Body of pancreas (tissue), 4 donors: ENCODE measurements at regions not wholly inside any gene's neighbourhood (a gene's known extent, or its start where the extent isn't known, plus 50 kb on each side); places are given as distances from the start of the nearest gene placed in this dataset.

Experiments used
- ATAC-seq: fragments of 150-250 bp; one replicate; pipeline ENCODE4 v1.9.1; 2016
- DNase-seq, 4 donors: peaks; one replicate each; pipeline ENCODE4 v3.0.0-alpha.2; 2019
- H3K27ac ChIP-seq, 4 donors: fragments of 200-600 bp; sonication (generic); 1 replicate in 3 of 4; 2 replicates in 1 of 4; pipeline versions ENCODE4 v1.5.1 to v1.6.1; 2016 to 2019; ENCODE audit warnings: mild to moderate bottlenecking in 1 of 4, mixed read lengths in 1 of 4, moderate library complexity in 1 of 4
- H3K27me3 ChIP-seq, 2 donors: fragments of 200-600 bp; sonication (generic); one replicate each; pipeline ENCODE4 v1.6.0; 2016; ENCODE audit warnings: mild to moderate bottlenecking in 1 of 2
- H3K36me3 ChIP-seq, 2 donors: fragments of 200-600 bp; sonication (generic); replicated peaks in 1 of 2; 2 replicates each; pipeline ENCODE4 v1.5.1; 2016; ENCODE audit warnings: low read depth in 2 of 2; ENCODE audit not compliant: insufficient read depth in 1 of 2
- H3K4me1 ChIP-seq: fragments of 200-600 bp; sonication (generic); one replicate; pipeline ENCODE4 v1.6.0; 2016
- H3K4me3 ChIP-seq, 2 donors: fragments of 200-600 bp; sonication (generic); 1 replicate in 1 of 2; 2 replicates in 1 of 2; pipeline ENCODE4 v1.5.1; 2016 to 2019
- H3K9me3 ChIP-seq, 3 donors: fragments of 200-600 bp; sonication (generic); 1 replicate in 2 of 3; 2 replicates in 1 of 3; pipeline ENCODE4 v1.5.1; 2016
- POLR2A ChIP-seq, 3 donors: fragments of 450-650 bp; IDR thresholded peaks; one replicate each; pipeline ENCODE4 v1.6.1; 2016; ENCODE audit warnings: antibody characterized with exemption in 3 of 3, mild to moderate bottlenecking in 2 of 3
- WGBS, 2 donors: methylation state at CpG; one replicate each; pipeline ENCODE4 v1.1.5; 2017; 5-methylcytosine and 5-hydroxymethylcytosine counted together
- intact Hi-C: fragments of 100-400 bp; cut with DNase I; formaldehyde crosslinking; loops from one replicate; pipeline ENCODE4 v1.15.1; 2023
- TF ChIP-seq, protein P1 (sequence below), 7 experiments: fragments of 450-650 bp in 4 of 7; fragments of 200-600 bp in 3 of 7; sonication (generic) in 3 of 7; IDR thresholded peaks; one replicate each; pipeline ENCODE4 v1.5.1; 2016 to 2019; ENCODE audit warnings: antibody characterized with exemption in 7 of 7

DNA sequence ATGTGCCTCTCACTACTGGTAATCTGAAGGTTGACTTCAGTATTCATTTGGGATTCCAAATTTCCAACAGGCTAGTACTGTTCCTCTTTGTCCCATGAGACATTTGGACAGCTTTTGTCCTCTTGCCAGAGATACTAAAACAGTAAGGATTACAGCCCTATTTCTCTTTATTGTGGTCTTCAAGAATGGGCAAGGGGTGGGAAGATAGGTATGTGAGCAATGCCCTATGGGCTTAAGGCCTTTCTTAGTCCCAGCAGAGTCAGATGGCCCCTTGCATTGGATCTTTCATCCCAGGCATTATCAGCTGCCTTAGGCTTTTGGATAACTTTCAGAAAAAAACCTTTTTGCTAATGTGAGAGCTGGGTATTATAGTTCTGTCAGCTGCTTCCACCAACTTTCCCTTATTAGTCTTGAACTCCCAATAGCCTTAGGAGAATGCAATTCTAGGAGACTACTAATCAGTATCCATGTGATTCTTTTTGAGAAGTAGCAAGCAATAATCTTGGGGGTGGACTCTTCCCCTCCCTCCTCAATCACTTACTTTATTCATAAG, 361.1 kb upstream of the NUDT12 start:
- ATAC-seq: no peak
- intact Hi-C loops: no loop called here

GRCh38 chr5:103919506-103919905, 356.9 kb upstream of the NUDT12 start:
- no peak for ATAC-seq
- H3K36me3 ChIP-seq: no peaks in the 10 kb centered on the region
- TF ChIP-seq, protein P1, sequence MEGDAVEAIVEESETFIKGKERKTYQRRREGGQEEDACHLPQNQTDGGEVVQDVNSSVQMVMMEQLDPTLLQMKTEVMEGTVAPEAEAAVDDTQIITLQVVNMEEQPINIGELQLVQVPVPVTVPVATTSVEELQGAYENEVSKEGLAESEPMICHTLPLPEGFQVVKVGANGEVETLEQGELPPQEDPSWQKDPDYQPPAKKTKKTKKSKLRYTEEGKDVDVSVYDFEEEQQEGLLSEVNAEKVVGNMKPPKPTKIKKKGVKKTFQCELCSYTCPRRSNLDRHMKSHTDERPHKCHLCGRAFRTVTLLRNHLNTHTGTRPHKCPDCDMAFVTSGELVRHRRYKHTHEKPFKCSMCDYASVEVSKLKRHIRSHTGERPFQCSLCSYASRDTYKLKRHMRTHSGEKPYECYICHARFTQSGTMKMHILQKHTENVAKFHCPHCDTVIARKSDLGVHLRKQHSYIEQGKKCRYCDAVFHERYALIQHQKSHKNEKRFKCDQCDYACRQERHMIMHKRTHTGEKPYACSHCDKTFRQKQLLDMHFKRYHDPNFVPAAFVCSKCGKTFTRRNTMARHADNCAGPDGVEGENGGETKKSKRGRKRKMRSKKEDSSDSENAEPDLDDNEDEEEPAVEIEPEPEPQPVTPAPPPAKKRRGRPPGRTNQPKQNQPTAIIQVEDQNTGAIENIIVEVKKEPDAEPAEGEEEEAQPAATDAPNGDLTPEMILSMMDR (IDR thresholded peaks at IDR 0.05): no peak
- TF ChIP-seq POLR2A (IDR thresholded peaks at IDR 0.05): no peak
- no peaks in the 10 kb centered on the region for H3K9me3 ChIP-seq
- H3K27ac ChIP-seq: no peak overlapping the region
- H3K27me3 ChIP-seq: no peaks in the 10 kb centered on the region
- no peak overlapping the region for H3K4me3 ChIP-seq
- H3K4me1 ChIP-seq: no peaks in the 10 kb centered on the region
- intact Hi-C loops: no loop called here
- no peak for DNase-seq

More for the DNA sequence above, 361.1 kb upstream of the NUDT12 start:
- Histone ChIP-seq H3K27me3 (no peaks in the 10 kb centered on the region), H3K36me3 (no peaks in the 10 kb centered on the region), H3K4me1 (no peaks in the 10 kb centered on the region), H3K27ac (no peak overlapping the region), H3K4me3 (no peak overlapping the region), H3K9me3 (no peaks in the 10 kb centered on the region)
- TF ChIP-seq POLR2A (IDR thresholded peaks at IDR 0.05): no peak
- TF ChIP-seq, protein P1 (IDR thresholded peaks at IDR 0.05): no peak
- no peak for DNase-seq

DNA sequence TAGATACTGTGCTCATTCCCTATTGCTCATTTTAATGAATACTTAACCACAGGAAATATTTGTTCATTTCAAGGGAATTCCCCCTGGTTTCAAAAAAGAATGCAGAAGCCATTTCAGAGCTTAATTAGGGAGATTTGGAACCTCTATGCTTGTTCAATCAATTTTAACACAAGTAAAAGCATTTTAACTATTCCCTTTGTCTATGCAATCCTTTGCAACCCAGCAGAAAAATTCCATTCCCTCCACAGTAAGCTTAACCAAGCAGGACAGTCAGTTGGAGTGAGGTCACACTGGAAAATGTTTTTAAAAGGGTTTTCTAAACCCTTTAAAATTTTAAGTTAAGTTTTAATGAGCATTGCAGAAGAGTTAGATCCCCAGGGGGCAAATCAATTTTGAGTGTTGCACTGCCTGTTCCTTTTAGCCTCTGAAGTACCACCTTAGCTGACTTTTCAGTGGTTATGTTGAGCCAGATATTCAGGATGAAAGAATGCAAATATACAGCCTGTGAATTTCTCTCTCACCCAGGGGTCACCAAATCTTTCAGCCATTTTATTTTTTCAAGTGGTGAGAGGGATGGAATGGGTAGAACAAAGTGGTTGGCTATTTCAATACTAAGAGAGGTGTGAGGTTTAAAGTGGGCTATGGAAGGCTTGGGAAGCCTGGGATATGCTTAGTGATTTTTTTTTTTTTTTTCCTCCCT, 356.2 kb upstream of the NUDT12 start:
- H3K4me1 ChIP-seq: no peaks in the 10 kb centered on the region
- DNase-seq (no peak), ATAC-seq (no peak)
- no peaks in the 10 kb centered on the region for H3K27me3 ChIP-seq
- H3K27ac ChIP-seq: no peak overlapping the region
- intact Hi-C loops: no loop called here
- no peaks in the 10 kb centered on the region for H3K9me3 ChIP-seq
- TF ChIP-seq, protein P1 (IDR thresholded peaks at IDR 0.05): no peak
- TF ChIP-seq POLR2A (IDR thresholded peaks at IDR 0.05): no peak
- H3K36me3 ChIP-seq: no peaks in the 10 kb centered on the region
- H3K4me3 ChIP-seq: no peak overlapping the region

DNA sequence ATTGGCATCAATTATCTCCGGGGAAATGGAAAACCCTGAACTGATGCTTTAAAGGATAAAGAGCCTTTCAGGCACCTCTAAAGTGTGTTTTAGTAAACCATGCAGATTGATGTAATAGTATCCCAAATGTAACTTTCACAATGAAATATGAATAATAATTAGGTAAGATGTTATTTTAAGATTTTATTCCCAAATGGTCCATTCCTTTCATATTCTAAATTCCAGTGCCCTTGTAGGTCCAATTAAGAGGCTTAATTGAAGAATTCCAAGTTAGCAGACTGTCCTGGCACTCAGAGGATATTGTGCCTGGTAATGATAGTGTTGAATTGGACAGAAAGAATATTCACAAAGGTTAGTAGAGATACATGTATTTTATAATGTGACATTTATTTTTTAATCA, 352.5 kb upstream of the NUDT12 start:
- Histone ChIP-seq H3K27ac (no peak overlapping the region), H3K4me3 (no peak overlapping the region), H3K4me1 (no peaks in the 10 kb centered on the region), H3K36me3 (no peaks in the 10 kb centered on the region), H3K9me3 (no peaks in the 10 kb centered on the region), H3K27me3 (no peaks in the 10 kb centered on the region)
- intact Hi-C loops: no loop called here
- TF ChIP-seq, protein P1 (IDR thresholded peaks at IDR 0.05): no peak
- no peak for TF ChIP-seq POLR2A (IDR thresholded peaks at IDR 0.05)
- no peak for ATAC-seq
- no peak for DNase-seq
- 82 to 97% methylated on average over 1 of the region's 1 CpG for WGBS, 2 donors

DNA sequence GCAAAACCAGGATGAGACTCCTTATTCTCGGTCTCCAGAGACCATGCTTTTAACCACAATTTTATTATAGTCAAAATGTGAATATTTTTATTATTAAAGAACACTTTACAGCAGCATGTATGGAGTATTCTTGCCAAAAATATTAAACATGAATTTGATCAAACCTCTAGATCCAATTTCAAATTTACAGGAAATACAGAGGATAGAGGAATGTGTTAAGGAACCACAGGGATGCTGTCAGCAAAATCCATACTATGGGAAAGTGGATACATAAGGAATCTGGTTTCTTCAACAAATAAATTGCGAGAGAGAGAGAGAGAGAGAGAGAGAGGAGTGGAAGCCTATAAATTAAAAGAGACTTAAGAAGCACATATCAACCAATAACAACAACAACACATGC, 348.2 kb upstream of the NUDT12 start:
- WGBS, 2 donors: 67 to 69% methylated on average over 2 of the region's 2 CpGs
- Histone ChIP-seq H3K4me1 (no peaks in the 10 kb centered on the region), H3K36me3 (no peaks in the 10 kb centered on the region), H3K9me3 (no peaks in the 10 kb centered on the region), H3K27ac (no peak overlapping the region), H3K27me3 (no peaks in the 10 kb centered on the region), H3K4me3 (no peak overlapping the region)
- intact Hi-C loops: no loop called here
- TF ChIP-seq, protein P1 (IDR thresholded peaks at IDR 0.05): no peak
- no peak for TF ChIP-seq POLR2A (IDR thresholded peaks at IDR 0.05)
- ATAC-seq (no peak), DNase-seq (no peak)
